Adrenal gland (tissue), 9 donors: ENCODE measurements at regions not wholly inside any gene's neighbourhood (a gene's known extent, or its start where the extent isn't known, plus 50 kb on each side); places are given as distances from the start of the nearest gene placed in this dataset.

Experiments used
- DNase-seq, 7 donors: peaks; one replicate each; pipeline ENCODE4 v3.0.0-alpha.2; 2019 to 2020
- H3K27ac ChIP-seq, 5 donors: fragments of 200-600 bp; sonication (generic) in 4 of 5; 1 replicate in 3 of 5; 2 replicates in 2 of 5; pipeline versions ENCODE4 v1.5.1 to v1.8.0; 2016 to 2020; ENCODE audit warnings: mild to moderate bottlenecking in 1 of 5
- H3K27me3 ChIP-seq: fragments of 200-600 bp; 2 replicates; pipeline ENCODE4 v1.8.0; 2021
- H3K36me3 ChIP-seq, 2 donors: fragments of 200-600 bp; replicated peaks in 1 of 2; 1 replicate in 1 of 2; 2 replicates in 1 of 2; pipeline versions ENCODE4 v1.5.1 to v1.8.0; 2018 to 2022
- H3K4me1 ChIP-seq, 2 donors: fragments of 200-600 bp; replicated peaks in 1 of 2; 1 replicate in 1 of 2; 2 replicates in 1 of 2; pipeline versions ENCODE4 v1.5.1 to v1.8.0; 2018 to 2021
- H3K4me3 ChIP-seq, 4 donors: fragments of 200-600 bp; sonication (generic) in 3 of 4; one replicate each; pipeline ENCODE4 v1.5.1; 2016 to 2018
- H3K9me3 ChIP-seq, 3 donors: fragments of 200-600 bp; sonication (generic) in 1 of 3; replicated peaks in 1 of 3; 1 replicate in 2 of 3; 2 replicates in 1 of 3; pipeline versions ENCODE4 v1.5.1 to v1.8.0; 2016 to 2021
- CTCF ChIP-seq, 6 experiments: fragments of 450-650 bp in 4 of 6; fragments of 200-600 bp in 2 of 6; sonication (generic) in 1 of 6; IDR thresholded peaks; 1 replicate in 5 of 6; 2 replicates in 1 of 6; pipeline versions ENCODE4 v1.5.1 to v1.8.0; 2016 to 2021; ENCODE audit warnings: antibody characterized with exemption in 6 of 6, mild to moderate bottlenecking in 2 of 6, moderate library complexity in 1 of 6
- POLR2A ChIP-seq, 2 donors: fragments of 450-650 bp; IDR thresholded peaks; one replicate each; pipeline ENCODE4 v1.6.1; 2017; ENCODE audit warnings: antibody characterized with exemption in 2 of 2, mild to moderate bottlenecking in 2 of 2, moderate library complexity in 1 of 2
- WGBS, 4 donors: extraction: QIAGEN DNeasy Blood & Tissue Kit in 2 of 4; methylation state at CpG; one replicate each; pipeline versions ENCODE4 v1.1.5 to v1.1.7; 2013 to 2017; 5-methylcytosine and 5-hydroxymethylcytosine counted together
- intact Hi-C, 2 donors: fragments of 100-400 bp; cut with DNase I; formaldehyde crosslinking; loops; one replicate each; pipeline versions ENCODE4 v1.14.1 to v1.15.0; 2022 to 2023
- donor health status: healthy with polysubstance abuse.
- donor health status: Bipolar disorder and iron deficiency.
- donor health status: DM: yes; HTN: yes; CAD: no.
- donor health status: DM: no; HTN: no; CAD: no.
- donor health status: DM: no; HTN: no; CAD: no.

- no peaks in the 10 kb centered on the region for H3K36me3 ChIP-seq
- WGBS, 4 donors = 62 to 86% (median 73%) methylated on average over 2 of the region's 2 CpGs
- TF ChIP-seq CTCF (IDR thresholded peaks at IDR 0.05) (no peak), POLR2A (IDR thresholded peaks at IDR 0.05) (no peak)
Observed at GRCh38 chr2:137893145-137893544, 71.1 kb upstream of the HNMT start.

GRCh38 chr2:137896467-137896866, 67.8 kb upstream of the HNMT start:
- 50 to 80% (median 68%) methylated on average over 2 of the region's 2 CpGs for WGBS, 4 donors
- Histone ChIP-seq H3K4me3 (no peak overlapping the region), H3K27ac (no peak overlapping the region), H3K27me3 (no peaks in the 10 kb centered on the region), H3K4me1 (no peaks in the 10 kb centered on the region), H3K9me3 (no peaks in the 10 kb centered on the region), H3K36me3 (no peaks in the 10 kb centered on the region)
- intact Hi-C loops = no loop called here
- no peak for DNase-seq
- TF ChIP-seq POLR2A (IDR thresholded peaks at IDR 0.05) = no peak
- TF ChIP-seq CTCF (IDR thresholded peaks at IDR 0.05) = no peak

More at GRCh38 chr2:137893145-137893544, 71.1 kb upstream of the HNMT start:
- DNase-seq = no peak
- H3K4me3 ChIP-seq = no peak overlapping the region
- no peaks in the 10 kb centered on the region for H3K9me3 ChIP-seq
- no peak overlapping the region for H3K27ac ChIP-seq
- intact Hi-C loops = no loop called here
- H3K27me3 ChIP-seq = no peaks in the 10 kb centered on the region
- H3K4me1 ChIP-seq = no peaks in the 10 kb centered on the region

GRCh38 chr2:137897082-137897481, 67.2 kb upstream of the HNMT start:
- no peak for DNase-seq
- no peak for TF ChIP-seq CTCF (IDR thresholded peaks at IDR 0.05)
- no peak for TF ChIP-seq POLR2A (IDR thresholded peaks at IDR 0.05)
- 63 to 83% (median 74%) methylated on average over 1 of the region's 1 CpG for WGBS, 4 donors

GRCh38 chr2:137900421-137901141, 63.7 kb upstream of the HNMT start:
- intact Hi-C loops = no loop called here
- Histone ChIP-seq H3K27me3 (no peaks in the 10 kb centered on the region), H3K9me3 (no peaks in the 10 kb centered on the region), H3K36me3 (no peaks in the 10 kb centered on the region), H3K27ac (no peak overlapping the region), H3K4me3 (no peak overlapping the region), H3K4me1 (no peaks in the 10 kb centered on the region)
- no peak for TF ChIP-seq POLR2A (IDR thresholded peaks at IDR 0.05)
- TF ChIP-seq CTCF (IDR thresholded peaks at IDR 0.05) = no peak
- WGBS, 4 donors = 55 to 70% (median 63%) methylated on average over 4 of the region's 4 CpGs
- DNase-seq = no peak

More at GRCh38 chr2:137897082-137897481, 67.2 kb upstream of the HNMT start:
- H3K9me3 ChIP-seq = no peaks in the 10 kb centered on the region
- H3K27me3 ChIP-seq = no peaks in the 10 kb centered on the region
- H3K4me1 ChIP-seq = no peaks in the 10 kb centered on the region
- H3K4me3 ChIP-seq = no peak overlapping the region
- no peak overlapping the region for H3K27ac ChIP-seq
- intact Hi-C loops = no loop called here
- H3K36me3 ChIP-seq = no peaks in the 10 kb centered on the region
